GM19397 (cell line): ENCODE measurements at regions not wholly inside any gene's neighbourhood (a gene's known extent, or its start where the extent isn't known, plus 50 kb on each side); places are given as distances from the start of the nearest gene placed in this dataset.
A peak's percentile ranks its signal among the peaks of the same experiment; 100 is the strongest.

Source experiments
- ATAC-seq: cut with Tn5 transposase; IDR thresholded peaks from one replicate; pipeline ENCODE4 v1.9.1; 2021; ENCODE audit warnings: mild to moderate bottlenecking, moderate library complexity; ENCODE audit not compliant: unreplicated experiment

GRCh38 chr2:195413944-195414343, 243.1 kb upstream of the SLC39A10 start:
- no peak for ATAC-seq

DNA sequence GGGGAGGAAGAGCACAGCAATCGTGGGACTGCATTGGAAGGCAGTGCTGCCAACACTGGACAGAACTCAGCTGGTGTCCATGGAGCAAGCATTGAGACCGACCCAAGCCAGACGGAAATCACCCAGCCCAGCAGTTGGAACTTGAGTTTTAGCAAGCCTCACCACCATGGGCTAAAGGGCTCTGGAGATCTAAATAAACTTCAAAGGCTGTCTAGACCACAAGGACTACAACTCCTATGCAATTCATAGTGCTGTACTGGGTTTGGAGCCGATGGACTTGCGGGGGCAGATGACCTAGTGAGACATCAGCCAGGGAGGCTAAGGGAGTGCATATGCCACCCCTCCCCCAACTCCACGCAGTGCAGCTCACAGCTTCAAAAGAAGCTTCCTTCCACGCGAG, 243.6 kb upstream of the SLC39A10 start:
- ATAC-seq: no peak

GRCh38 chr2:195411219-195411687, 245.8 kb upstream of the SLC39A10 start:
- ATAC-seq: no peak

- peak; percentile 58 for ATAC-seq
Observed at GRCh38 chr2:195410074-195410671, 246.9 kb upstream of the SLC39A10 start.

DNA sequence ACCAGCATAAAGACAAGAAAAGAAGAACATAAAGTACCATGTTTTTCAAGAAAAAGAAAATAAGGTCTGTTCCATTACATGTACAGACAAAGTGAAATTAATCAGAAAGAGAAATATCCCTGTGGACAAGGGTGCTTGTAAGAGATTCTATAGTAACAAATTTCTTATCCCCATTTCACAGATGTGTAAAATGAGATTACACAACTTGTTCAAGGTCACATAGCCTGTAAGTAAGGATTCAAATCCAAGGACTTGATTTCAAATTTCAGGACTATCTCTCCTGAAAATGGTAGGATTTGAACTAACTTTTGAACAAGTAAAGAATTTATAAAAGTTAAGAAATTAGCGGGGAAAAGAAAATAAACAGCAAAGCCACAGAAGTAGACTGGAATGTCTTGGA, 248.2 kb upstream of the SLC39A10 start:
- no peak for ATAC-seq

- no peak for ATAC-seq
Observed at GRCh38 chr2:195408196-195408595, 248.8 kb upstream of the SLC39A10 start.

DNA sequence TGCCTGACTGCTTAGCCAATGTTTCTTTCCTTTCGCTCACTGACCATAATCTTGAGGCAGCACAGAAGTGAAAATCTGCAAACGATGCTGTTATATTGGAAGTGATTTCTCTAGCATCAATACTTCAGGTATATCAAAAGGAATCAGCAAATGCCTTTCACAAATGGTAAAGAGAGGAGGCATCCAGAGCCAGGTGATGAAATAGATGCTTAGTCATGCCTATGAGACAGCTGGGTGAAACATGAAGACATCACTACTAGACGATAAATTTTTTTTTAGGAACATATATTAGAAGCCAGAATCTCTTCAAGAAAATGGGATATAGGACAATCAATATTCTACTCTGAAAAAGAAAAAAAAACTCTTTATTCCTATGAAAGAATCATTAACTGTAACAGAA, 249.2 kb upstream of the SLC39A10 start:
- no peak for ATAC-seq

DNA sequence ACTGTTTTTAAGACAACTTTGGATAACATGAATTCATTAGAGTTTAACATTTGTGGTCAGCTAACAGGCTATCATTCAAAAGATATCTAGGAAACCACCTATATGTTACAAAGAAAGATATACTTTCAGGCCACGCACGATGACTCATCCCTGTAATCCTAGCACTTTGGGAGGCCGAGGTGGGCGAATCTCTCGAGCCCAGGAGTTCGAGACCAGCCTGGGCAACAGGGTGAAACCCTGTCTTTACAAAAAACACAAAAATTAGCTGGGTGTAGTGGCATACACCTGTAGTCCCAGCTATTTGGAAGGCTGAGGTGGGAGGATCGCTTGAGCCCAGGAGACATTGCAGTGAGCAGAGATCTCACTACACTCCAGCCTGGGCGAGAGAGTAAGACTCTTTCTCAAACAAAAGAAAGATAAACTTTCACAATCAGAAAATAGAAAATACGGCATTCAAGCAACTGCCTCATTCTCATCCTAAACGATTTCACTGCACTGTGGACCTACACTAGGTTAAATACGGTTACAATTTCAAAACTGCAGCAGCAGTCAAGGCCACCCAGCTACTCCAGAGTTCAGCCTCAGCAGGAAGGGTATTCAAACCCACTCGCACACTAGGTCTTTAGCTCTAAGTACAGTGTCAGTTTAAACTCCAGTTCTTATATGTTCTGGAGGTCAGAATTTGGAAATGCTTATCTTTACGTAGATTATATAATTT, 250.0 kb upstream of the SLC39A10 start:
- no peak for ATAC-seq

DNA sequence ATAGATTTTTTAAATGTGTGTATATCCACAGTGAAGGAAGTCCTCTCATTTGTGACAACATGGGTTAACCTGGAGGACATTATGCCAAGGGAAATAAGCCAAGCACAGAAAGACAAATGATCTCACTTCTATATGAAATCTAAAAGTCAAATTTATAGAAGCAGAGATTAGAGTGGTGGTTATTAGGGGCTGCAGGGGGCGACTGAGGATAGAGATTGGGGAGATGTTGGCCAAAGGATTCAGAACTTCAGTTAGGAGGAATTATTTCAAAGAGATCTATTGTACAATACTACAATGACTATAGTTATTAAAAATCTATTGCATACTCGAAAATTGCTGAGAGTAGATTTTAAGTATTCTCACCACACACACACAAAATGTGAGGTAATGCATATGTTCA, 252.4 kb upstream of the SLC39A10 start:
- no peak for ATAC-seq

GRCh38 chr2:195396479-195396878, 260.5 kb upstream of the SLC39A10 start:
- ATAC-seq: no peak

DNA sequence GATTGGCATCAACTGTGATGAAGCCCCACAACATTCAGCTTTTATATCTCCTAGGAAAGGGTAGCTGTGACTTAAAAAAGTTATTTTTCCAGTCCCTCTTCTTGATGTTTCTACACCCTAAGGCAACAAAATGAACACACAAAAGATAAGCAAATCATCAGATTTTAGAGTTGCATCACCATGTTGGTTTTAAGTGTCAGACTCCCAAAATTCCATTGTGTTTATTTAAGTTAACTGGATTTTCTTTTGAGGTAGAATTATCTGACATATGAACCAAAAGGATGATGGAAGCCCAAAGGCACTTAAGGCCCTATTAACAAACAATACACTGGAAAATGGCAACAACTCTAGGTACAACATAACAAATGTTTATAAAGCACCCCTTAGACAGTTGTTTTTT, 261.7 kb upstream of the SLC39A10 start:
- no peak for ATAC-seq

- ATAC-seq: peak; percentile 61
Observed at GRCh38 chr2:195392446-195393336, 264.3 kb upstream of the SLC39A10 start.

- ATAC-seq: no peak
Observed at GRCh38 chr2:195390686-195391321, 266.2 kb upstream of the SLC39A10 start.

DNA sequence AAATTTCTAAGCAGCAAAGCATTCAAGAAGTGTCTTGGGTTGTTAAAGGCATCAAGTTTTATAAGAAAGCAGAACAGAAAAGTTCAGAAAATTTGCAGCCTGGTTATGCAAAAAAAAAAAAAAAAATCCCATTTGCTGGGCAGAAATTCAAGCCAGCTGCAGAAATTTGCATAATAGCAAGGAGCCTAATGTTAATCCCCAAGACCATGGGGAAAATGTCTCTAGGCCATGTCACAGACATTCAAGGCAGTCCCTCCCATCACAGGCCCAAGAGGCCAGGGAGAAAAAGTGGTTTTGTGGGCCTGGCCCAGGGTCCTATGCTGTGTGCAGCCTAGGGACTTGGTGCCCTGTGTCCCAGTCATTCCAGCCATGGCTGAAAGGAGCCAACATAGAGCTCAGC, 269.0 kb upstream of the SLC39A10 start:
- ATAC-seq: no peak

GRCh38 chr2:195382186-195382585, 274.8 kb upstream of the SLC39A10 start:
- ATAC-seq: no peak

GRCh38 chr2:195370167-195370943, 286.7 kb upstream of the SLC39A10 start:
- ATAC-seq: no peak

- ATAC-seq: no peak
Observed at GRCh38 chr2:195369218-195369587, 287.8 kb upstream of the SLC39A10 start.

DNA sequence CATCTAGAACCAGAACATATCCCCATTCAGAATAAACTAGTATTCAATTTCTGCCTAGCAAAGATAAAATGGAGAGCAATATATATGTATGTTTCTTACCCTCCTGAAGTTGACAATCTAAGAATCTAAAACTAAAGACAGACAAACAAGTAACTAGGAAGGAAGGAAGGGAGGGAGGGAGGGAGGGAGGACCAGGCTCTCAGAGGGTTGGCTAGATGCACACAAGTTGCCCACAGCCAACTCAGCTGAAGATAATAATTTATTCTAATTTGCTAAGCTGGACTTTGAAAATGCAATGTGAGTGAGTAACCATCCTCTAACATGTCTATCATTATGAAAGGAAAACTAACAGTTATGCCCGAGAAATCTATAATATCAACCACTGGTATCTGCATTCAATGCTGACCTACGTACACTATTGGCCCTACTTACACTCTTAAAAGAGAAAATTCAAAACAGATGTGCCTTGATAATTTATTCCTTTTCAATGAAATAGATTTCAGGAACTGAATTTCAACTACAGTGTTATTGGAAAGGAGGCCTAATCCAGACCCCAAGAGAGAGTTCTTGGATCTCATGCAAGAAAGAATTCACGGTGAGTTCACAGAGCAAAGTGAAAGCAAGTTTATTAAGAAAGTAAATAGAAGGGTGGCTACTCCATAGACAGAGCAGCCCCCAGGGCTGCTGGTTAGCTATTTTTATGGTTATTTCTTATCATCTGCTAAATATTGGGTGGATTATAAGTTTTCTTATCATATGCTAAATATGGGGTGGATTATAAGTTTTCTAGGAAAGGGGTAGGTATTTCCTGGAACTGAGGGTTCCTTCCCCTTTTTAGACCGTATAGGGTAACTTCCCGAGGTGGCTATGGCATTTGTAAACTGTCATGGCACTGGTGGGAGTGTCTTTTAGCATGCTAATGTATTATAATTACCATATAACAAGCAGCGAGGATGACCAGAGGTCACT, 288.5 kb upstream of the SLC39A10 start:
- no peak for ATAC-seq

DNA sequence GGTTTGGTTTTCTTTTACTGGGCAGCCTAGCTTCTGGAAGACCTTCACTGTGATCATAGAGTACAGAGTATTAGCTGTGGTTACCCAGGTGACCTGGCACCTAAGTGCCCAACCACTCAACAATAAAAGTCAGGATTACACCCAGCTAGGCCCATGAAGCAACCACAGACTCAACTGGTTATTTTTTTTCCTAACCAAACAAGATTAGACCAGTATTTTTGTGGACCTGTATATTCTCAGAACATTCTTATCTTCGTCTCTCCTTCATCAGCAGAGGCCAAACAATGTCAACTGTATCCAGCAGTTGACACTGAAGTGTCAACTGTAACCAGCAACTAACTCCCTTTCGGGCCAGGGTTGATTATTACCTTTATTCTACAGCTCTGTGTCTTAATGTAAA, 289.2 kb upstream of the SLC39A10 start:
- no peak for ATAC-seq
